22Rv1 (cell line): ENCODE measurements at regions not wholly inside any gene's neighbourhood (a gene's known extent, or its start where the extent isn't known, plus 50 kb on each side); places are given as distances from the start of the nearest gene placed in this dataset.

ENCODE experiments used
- ZFX ChIP-seq: fragments of 450-650 bp; IDR thresholded peaks from 2 replicates; pipeline ENCODE4 v1.6.1; 2017; ENCODE audit warnings: antibody characterized with exemption, borderline replicate concordance
- TF ChIP-seq, protein P1 (sequence below): fragments of 450-650 bp; IDR thresholded peaks from 2 replicates; pipeline ENCODE4 v1.5.1; 2017; ENCODE audit warnings: mild to moderate bottlenecking

DNA sequence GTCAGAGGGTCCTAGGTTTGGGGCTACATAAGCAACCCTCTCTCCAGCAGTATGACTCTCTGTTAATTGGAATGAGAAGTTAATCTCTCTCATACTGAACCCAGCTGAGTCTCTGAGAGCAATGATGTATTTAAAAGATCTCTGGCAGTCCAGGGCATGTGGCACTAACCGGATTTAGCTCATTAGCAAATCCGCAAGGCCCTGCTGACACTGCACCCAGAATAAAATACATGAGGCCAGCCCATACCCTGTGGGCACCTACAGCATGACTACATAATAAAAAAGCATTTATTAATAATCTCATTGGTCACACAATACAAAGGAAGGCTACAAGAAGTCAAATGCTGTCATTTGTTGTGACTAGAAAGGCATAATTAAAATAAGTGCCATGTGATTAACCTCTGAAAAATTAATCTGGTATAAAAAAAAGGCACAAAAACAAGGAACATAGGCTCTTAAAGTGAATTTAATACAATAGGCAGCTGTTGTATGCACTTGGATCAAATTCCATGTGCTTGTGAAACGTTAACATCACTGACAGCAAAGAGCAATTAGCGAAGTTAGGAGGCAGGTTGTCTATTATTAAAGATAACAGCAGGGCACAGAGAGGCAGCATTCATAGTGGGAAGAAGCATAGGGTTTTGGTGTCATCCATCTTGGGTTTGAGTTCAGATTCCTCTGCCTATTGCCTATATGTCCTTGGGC, 381.2 kb downstream of the WDR72 start:
- TF ChIP-seq, protein P1, sequence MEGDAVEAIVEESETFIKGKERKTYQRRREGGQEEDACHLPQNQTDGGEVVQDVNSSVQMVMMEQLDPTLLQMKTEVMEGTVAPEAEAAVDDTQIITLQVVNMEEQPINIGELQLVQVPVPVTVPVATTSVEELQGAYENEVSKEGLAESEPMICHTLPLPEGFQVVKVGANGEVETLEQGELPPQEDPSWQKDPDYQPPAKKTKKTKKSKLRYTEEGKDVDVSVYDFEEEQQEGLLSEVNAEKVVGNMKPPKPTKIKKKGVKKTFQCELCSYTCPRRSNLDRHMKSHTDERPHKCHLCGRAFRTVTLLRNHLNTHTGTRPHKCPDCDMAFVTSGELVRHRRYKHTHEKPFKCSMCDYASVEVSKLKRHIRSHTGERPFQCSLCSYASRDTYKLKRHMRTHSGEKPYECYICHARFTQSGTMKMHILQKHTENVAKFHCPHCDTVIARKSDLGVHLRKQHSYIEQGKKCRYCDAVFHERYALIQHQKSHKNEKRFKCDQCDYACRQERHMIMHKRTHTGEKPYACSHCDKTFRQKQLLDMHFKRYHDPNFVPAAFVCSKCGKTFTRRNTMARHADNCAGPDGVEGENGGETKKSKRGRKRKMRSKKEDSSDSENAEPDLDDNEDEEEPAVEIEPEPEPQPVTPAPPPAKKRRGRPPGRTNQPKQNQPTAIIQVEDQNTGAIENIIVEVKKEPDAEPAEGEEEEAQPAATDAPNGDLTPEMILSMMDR, result no peak
- TF ChIP-seq ZFX, result no peak
